ENCODE measurements at regions not wholly inside any gene's neighbourhood (a gene's known extent, or its start where the extent isn't known, plus 50 kb on each side); places are given as distances from the start of the nearest gene placed in this dataset.

- no TSS peak for BruUV-seq (replicated peaks)
- no peak for TF ChIP-seq CEBPB (IDR thresholded peaks at IDR 0.05; ENCODE audit: low read depth)
- no peak for TF ChIP-seq SP1 (IDR thresholded peaks at IDR 0.05; ENCODE audit: low read depth)
- TF ChIP-seq ZBTB33 (IDR thresholded peaks at IDR 0.05; ENCODE audit: extremely low read depth, insufficient replicate concordance, low read length): no peak
- no peak for TF ChIP-seq ZFX (IDR thresholded peaks at IDR 0.05)
- no peak for TF ChIP-seq EZH2 (IDR thresholded peaks at IDR 0.05)
- no peak for TF ChIP-seq EZH2phosphoT487 (IDR thresholded peaks at IDR 0.05; ENCODE audit: borderline replicate concordance)
- no peak for TF ChIP-seq POLR2A (IDR thresholded peaks at IDR 0.05; ENCODE audit: borderline replicate concordance, extremely low read depth, insufficient read depth, insufficient read length)
- no peak for TF ChIP-seq ATF3 (IDR thresholded peaks at IDR 0.05)
- no peak for TF ChIP-seq YY1 (IDR thresholded peaks at IDR 0.05; ENCODE audit: extremely low read depth, insufficient replicate concordance, low read depth, low read length)
- TF ChIP-seq JUND (IDR thresholded peaks at IDR 0.05): no peak
- no peak for TF ChIP-seq CBX3 (IDR thresholded peaks at IDR 0.05; ENCODE audit: low read depth)
- TF ChIP-seq REST (IDR thresholded peaks at IDR 0.05; ENCODE audit: low read depth): no peak
- TF ChIP-seq MAX (IDR thresholded peaks at IDR 0.05): no peak
Observed at GRCh38 chr1:38201431-38201830, 154.8 kb upstream of the POU3F1 start.

More at GRCh38 chr1:38201431-38201830, 154.8 kb upstream of the POU3F1 start:
- intact Hi-C loops (cut with micrococcal nuclease): no loop called here
- no peaks in the 10 kb centered on the region for H3K36me3 ChIP-seq (ENCODE audit: control insufficient read depth in 1 of 2, insufficient read depth in 2 of 2, low read length in 2 of 2)
- H3K9me2 ChIP-seq (ENCODE audit: insufficient read depth): no peaks in the 10 kb centered on the region
- no peaks in the 10 kb centered on the region for H3K4me1 ChIP-seq (ENCODE audit: control insufficient read depth in 1 of 2, insufficient read depth in 2 of 2, low read length in 2 of 2)
- no peak overlapping the region for H3K4me2 ChIP-seq (ENCODE audit: low read length)
- DNase-seq (ENCODE audit: low read depth, low spot score) (no peak), ATAC-seq (no peak)
- POLR2A ChIA-PET: no interaction called here
- H4K20me1 ChIP-seq (ENCODE audit: insufficient read depth): no peaks in the 10 kb centered on the region
- CTCF ChIA-PET: no interaction called here
- H3K4me3 ChIP-seq (replicated peaks in 1 of 2; ENCODE audit: low read depth in 1 of 2, low read length in 2 of 2): no peak overlapping the region
- H3K79me2 ChIP-seq (ENCODE audit: insufficient read depth, low read length): no peaks in the 10 kb centered on the region
- RAD21 ChIA-PET (ENCODE audit: low non-redundant PET in 1 of 2, low total read pairs in 2 of 2, uncharacterized antibody in 2 of 2, unreplicated experiment in 2 of 2): no interaction called here
- peaks cover 38% of the 10 kb centered on the region for H3K27me3 ChIP-seq (ENCODE audit: insufficient read depth, low read length)
- H3K27ac ChIP-seq (ENCODE audit: low read depth, low read length): no peak overlapping the region
- H3K9ac ChIP-seq (ENCODE audit: low read length): no peak overlapping the region
- 0 out of 4 replicates have a peak, but pooled peaks cover 0 to 5% of the 10 kb centered on the region in 2 experiments for H3K9me3 ChIP-seq (ENCODE audit: control insufficient read depth in 1 of 2, insufficient read depth in 1 of 2, low read depth in 1 of 2, low read length in 2 of 2)
- no peak overlapping the region for H2AFZ ChIP-seq (ENCODE audit: low read depth, low read length, poor library complexity, severe bottlenecking)
